ENCODE measurements at regions not wholly inside any gene's neighbourhood (a gene's known extent, or its start where the extent isn't known, plus 50 kb on each side); places are given as distances from the start of the nearest gene placed in this dataset.

- DNase-seq (ENCODE audit: low spot score) = no peak
These were observed 313.0 kb downstream of the BMP2 start for GRCh38 chr20:7080472-7080871.

- no peak for DNase-seq (ENCODE audit: low spot score)
These were observed 318.0 kb downstream of the BMP2 start for GRCh38 chr20:7085467-7085866.

GRCh38 chr20:7087803-7088202, 320.3 kb downstream of the BMP2 start:
- DNase-seq (ENCODE audit: low spot score) = no peak

- DNase-seq (ENCODE audit: low spot score) = no peak
These were observed 322.5 kb downstream of the BMP2 start for GRCh38 chr20:7090001-7090400.

- peak; percentile 80 for DNase-seq (ENCODE audit: low spot score)
These were observed 323.3 kb downstream of the BMP2 start for GRCh38 chr20:7090811-7091210.

- DNase-seq (ENCODE audit: low spot score) = no peak
These were observed 324.2 kb downstream of the BMP2 start for GRCh38 chr20:7091655-7092054.

- DNase-seq (ENCODE audit: low spot score) = no peak
These were observed 327.0 kb downstream of the BMP2 start for GRCh38 chr20:7094438-7094997.

GRCh38 chr20:7106910-7107309, 339.4 kb downstream of the BMP2 start:
- DNase-seq (ENCODE audit: low spot score) = no peak

GRCh38 chr20:7108929-7109328, 341.4 kb downstream of the BMP2 start:
- no peak for DNase-seq (ENCODE audit: low spot score)

- DNase-seq (ENCODE audit: low spot score) = peak; percentile 14
These were observed 346.3 kb downstream of the BMP2 start for GRCh38 chr20:7113577-7114466.

GRCh38 chr20:7123457-7123856, 356.0 kb downstream of the BMP2 start:
- DNase-seq (ENCODE audit: low spot score) = no peak

- DNase-seq (ENCODE audit: low spot score) = no peak
These were observed 356.6 kb downstream of the BMP2 start for GRCh38 chr20:7124120-7124519.

GRCh38 chr20:7136886-7137285, 369.4 kb downstream of the BMP2 start:
- no peak for DNase-seq (ENCODE audit: low spot score)

GRCh38 chr20:7137395-7138151, 370.1 kb downstream of the BMP2 start:
- DNase-seq (ENCODE audit: low spot score) = no peak

GRCh38 chr20:7144464-7144863, 377.0 kb downstream of the BMP2 start:
- no peak for DNase-seq (ENCODE audit: low spot score)

- DNase-seq (ENCODE audit: low spot score) = no peak
These were observed 379.2 kb downstream of the BMP2 start for GRCh38 chr20:7146552-7147219.

GRCh38 chr20:7147220-7147601, 379.7 kb downstream of the BMP2 start:
- DNase-seq (ENCODE audit: low spot score) = no peak

GRCh38 chr20:7151676-7152470, 384.4 kb downstream of the BMP2 start:
- no peak for DNase-seq (ENCODE audit: low spot score)

GRCh38 chr20:7155282-7155681, 387.8 kb downstream of the BMP2 start:
- no peak for DNase-seq (ENCODE audit: low spot score)

- no peak for DNase-seq (ENCODE audit: low spot score)
These were observed 388.3 kb downstream of the BMP2 start for GRCh38 chr20:7155794-7156193.

GRCh38 chr20:7159903-7160302, 392.4 kb downstream of the BMP2 start:
- DNase-seq (ENCODE audit: low spot score) = no peak

Measured in mucosa of gallbladder (tissue), 1 donor.